HEK293 (cell line): ENCODE measurements at regions not wholly inside any gene's neighbourhood (a gene's known extent, or its start where the extent isn't known, plus 50 kb on each side); places are given as distances from the start of the nearest gene placed in this dataset.
A peak's percentile ranks its signal among the peaks of the same experiment; 100 is the strongest.

Experiments
- CTCF ChIA-PET: fragments of 350-600 bp; formaldehyde crosslinking; extraction: SDS; loops from one replicate; lab custom pipeline; 2021; ENCODE audit warnings: antibody characterized with exemption; lab: Yijun Ruan, JAX
- POLR2A ChIA-PET: fragments of 300-600 bp; formaldehyde crosslinking; extraction: SDS; loops from one replicate; lab custom pipeline; 2020; ENCODE audit warnings: antibody characterized with exemption, inconsistent platforms; lab: Yijun Ruan, JAX
- H3K27ac ChIP-seq: fragments of 200-500 bp; sonication (Bioruptor generic); 2 replicates; pipeline ENCODE4 v1.5.1; 2014; ENCODE audit warnings: low read depth, low read length, control low read depth, inconsistent platforms; ENCODE audit errors: extremely low read depth
- H3K36me3 ChIP-seq, 2 experiments: fragments of 200-500 bp in 1 of 2; sonication (Bioruptor generic) in 1 of 2; 1 replicate in 1 of 2; 2 replicates in 1 of 2; pipeline ENCODE4 v1.5.1; 2014 to 2017; ENCODE audit warnings: inconsistent platforms in 2 of 2, low read length in 2 of 2; ENCODE audit not compliant: control insufficient read depth in 2 of 2, insufficient read depth in 1 of 2
- H3K4me1 ChIP-seq: fragments of 200-500 bp; sonication (Bioruptor generic); 2 replicates; pipeline ENCODE4 v1.5.1; 2014; ENCODE audit warnings: mild to moderate bottlenecking, low read length, inconsistent platforms; ENCODE audit not compliant: control insufficient read depth, insufficient read depth
- H3K4me3 ChIP-seq: 2 replicates; pipeline ENCODE4 v1.5.1; 2011; ENCODE audit warnings: low read depth, mild to moderate bottlenecking, control low read depth, low read length, moderate library complexity
- H3K9me3 ChIP-seq: fragments of 200-500 bp; sonication (Bioruptor generic); 2 replicates; pipeline ENCODE4 v1.5.1; 2014; ENCODE audit warnings: low read depth, low read length, inconsistent platforms; ENCODE audit not compliant: control insufficient read depth, insufficient read depth
- EGR2 ChIP-seq: fragments of 450-650 bp; formaldehyde crosslinking; IDR thresholded peaks from 2 replicates; pipeline ENCODE4 v1.5.1; 2016; ENCODE audit warnings: low read depth, missing biosample characterization, missing genetic modification characterization
- KLF1 ChIP-seq: fragments of 450-650 bp; formaldehyde crosslinking; IDR thresholded peaks from 2 replicates; pipeline ENCODE4 v1.5.1; 2016; ENCODE audit warnings: missing biosample characterization, missing genetic modification characterization
- SETDB1 ChIP-seq: IDR thresholded peaks from one replicate; pipeline ENCODE4 v1.6.1; 2017; ENCODE audit warnings: mild to moderate bottlenecking, low read length, moderate library complexity, mixed read lengths; ENCODE audit not compliant: insufficient read length
- SP7 ChIP-seq: fragments of 450-650 bp; formaldehyde crosslinking; IDR thresholded peaks from 2 replicates; pipeline ENCODE4 v1.5.1; 2016; ENCODE audit warnings: missing biosample characterization, missing genetic modification characterization
- ZBTB20 ChIP-seq: fragments of 450-650 bp; formaldehyde crosslinking; IDR thresholded peaks from 2 replicates; pipeline ENCODE4 v1.5.1; 2016; ENCODE audit warnings: missing biosample characterization, missing genetic modification characterization
- ZBTB8A ChIP-seq: fragments of 450-650 bp; formaldehyde crosslinking; IDR thresholded peaks from 2 replicates; pipeline ENCODE4 v1.5.1; 2016; ENCODE audit warnings: missing biosample characterization, missing genetic modification characterization
- ZNF140 ChIP-seq: fragments of 450-650 bp; formaldehyde crosslinking; IDR thresholded peaks from 2 replicates; pipeline ENCODE4 v1.5.1; 2016; ENCODE audit warnings: missing biosample characterization, missing genetic modification characterization
- ZNF184 ChIP-seq: fragments of 450-650 bp; IDR thresholded peaks from 2 replicates; pipeline ENCODE4 v1.5.1; 2018; ENCODE audit warnings: missing biosample characterization, mild to moderate bottlenecking, missing genetic modification characterization
- ZNF202 ChIP-seq: fragments of 450-650 bp; formaldehyde crosslinking; IDR thresholded peaks from 2 replicates; pipeline ENCODE4 v1.5.1; 2016; ENCODE audit warnings: missing biosample characterization, missing genetic modification characterization, borderline replicate concordance
- ZNF266 ChIP-seq: fragments of 450-650 bp; formaldehyde crosslinking; IDR thresholded peaks from 2 replicates; pipeline ENCODE4 v1.5.1; 2016; ENCODE audit warnings: missing biosample characterization, missing genetic modification characterization, low read depth
- ZNF341 ChIP-seq: fragments of 450-650 bp; formaldehyde crosslinking; IDR thresholded peaks from 2 replicates; pipeline ENCODE4; 2016; ENCODE audit warnings: low read depth, missing biosample characterization, missing genetic modification characterization
- ZNF521 ChIP-seq: fragments of 450-650 bp; formaldehyde crosslinking; IDR thresholded peaks from 2 replicates; pipeline ENCODE4 v1.5.1; 2017; ENCODE audit warnings: missing biosample characterization, mild to moderate bottlenecking, missing genetic modification characterization
- ZNF555 ChIP-seq: fragments of 450-650 bp; formaldehyde crosslinking; conservative IDR thresholded peaks from 2 replicates; pipeline ENCODE4 v1.5.1; 2017; ENCODE audit warnings: missing biosample characterization, mild to moderate bottlenecking, missing genetic modification characterization, inconsistent platforms
- ZNF629 ChIP-seq: fragments of 450-650 bp; formaldehyde crosslinking; IDR thresholded peaks from 2 replicates; pipeline ENCODE4 v1.5.1; 2017; ENCODE audit warnings: missing biosample characterization, missing genetic modification characterization
- ZNF670 ChIP-seq: fragments of 450-650 bp; formaldehyde crosslinking; IDR thresholded peaks from 2 replicates; pipeline ENCODE4 v1.5.1; 2016; ENCODE audit warnings: missing biosample characterization, missing genetic modification characterization, low read depth
- ZNF677 ChIP-seq: fragments of 450-650 bp; IDR thresholded peaks from 2 replicates; pipeline ENCODE4 v1.5.0; 2018; ENCODE audit warnings: missing biosample characterization, mild to moderate bottlenecking, missing genetic modification characterization, moderate library complexity
- ZNF747 ChIP-seq: fragments of 450-650 bp; formaldehyde crosslinking; IDR thresholded peaks from 2 replicates; pipeline ENCODE4 v1.5.1; 2016; ENCODE audit warnings: missing biosample characterization, missing genetic modification characterization
- ZNF830 ChIP-seq: fragments of 450-650 bp; IDR thresholded peaks from 2 replicates; pipeline ENCODE4 v1.5.0; 2018; ENCODE audit warnings: missing biosample characterization, missing genetic modification characterization, low read depth, mild to moderate bottlenecking, moderate library complexity
- ZNF843 ChIP-seq: fragments of 450-650 bp; formaldehyde crosslinking; IDR thresholded peaks from 2 replicates; pipeline ENCODE4 v1.5.1; 2016; ENCODE audit warnings: missing biosample characterization, missing genetic modification characterization
- TF ChIP-seq, protein P1 (sequence below): fragments of 450-650 bp; formaldehyde crosslinking; optimal IDR thresholded peaks from 2 replicates; pipeline ENCODE3; 2016; ENCODE audit warnings: missing biosample characterization, mild to moderate bottlenecking, missing genetic modification characterization
- TF ChIP-seq, protein P2 (sequence below): fragments of 450-650 bp; formaldehyde crosslinking; IDR thresholded peaks from 2 replicates; pipeline ENCODE4 v1.5.1; 2017; ENCODE audit warnings: missing biosample characterization, mild to moderate bottlenecking, missing genetic modification characterization, moderate library complexity

DNA sequence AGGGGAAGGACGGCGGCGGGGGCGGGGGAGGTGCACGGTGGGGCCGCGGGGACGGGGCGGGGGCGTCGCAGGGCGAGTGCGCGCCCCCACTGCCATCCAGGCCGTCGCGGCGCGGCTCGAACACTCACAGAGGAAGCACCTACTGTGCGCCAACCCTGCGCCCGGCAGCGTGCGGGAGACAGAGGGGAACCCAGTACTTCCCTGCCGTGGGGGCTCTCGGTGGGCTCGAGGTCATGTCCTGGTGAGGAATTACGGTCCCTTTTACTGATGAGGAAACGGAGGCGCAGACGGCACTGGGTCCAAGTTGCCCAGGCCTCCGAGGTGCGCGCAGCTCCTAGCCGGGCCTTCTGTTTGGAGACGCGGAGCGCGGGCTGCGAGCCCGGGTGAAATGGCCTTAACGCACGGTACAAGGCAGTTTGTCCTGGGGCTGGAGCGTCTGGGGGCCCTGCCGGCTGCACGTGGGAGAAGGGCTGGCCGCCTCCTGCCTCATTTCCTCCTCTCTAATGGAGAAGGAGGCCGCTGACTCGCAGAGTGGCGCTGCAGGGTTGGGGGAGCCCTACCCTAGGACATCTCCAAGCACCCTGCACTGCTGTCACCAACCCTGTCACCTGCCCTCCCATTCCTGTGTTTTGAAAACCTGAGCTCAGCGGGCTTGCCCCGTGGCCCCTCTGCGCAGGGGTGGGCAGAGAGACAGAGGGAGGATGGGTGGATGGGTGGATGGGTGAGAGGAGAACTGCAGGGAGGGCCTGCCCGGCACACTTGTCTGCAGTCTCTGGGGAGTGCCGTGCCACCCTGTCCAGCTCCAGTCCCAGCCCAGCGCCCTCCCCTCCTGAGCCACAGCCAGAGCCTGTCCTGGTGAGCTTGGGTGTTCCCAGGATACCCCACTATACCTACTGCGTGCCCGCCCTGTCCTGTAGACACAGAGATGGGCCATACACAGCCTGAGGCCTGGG lies 106.0 kb downstream of the ADRA2C start:
- Histone ChIP-seq H3K36me3 (no peaks in the 10 kb centered on the region), H3K9me3 (no peaks in the 10 kb centered on the region)
- CTCF ChIA-PET: interaction anchor here (1.0 kb wide), 1 partner anchor 8 kb away, joined by 4 read pairs; no protein-coding TSS in a partner anchor
- no peak for TF ChIP-seq ZNF843 (tag by site-specific recombination)
- TF ChIP-seq, protein P1, sequence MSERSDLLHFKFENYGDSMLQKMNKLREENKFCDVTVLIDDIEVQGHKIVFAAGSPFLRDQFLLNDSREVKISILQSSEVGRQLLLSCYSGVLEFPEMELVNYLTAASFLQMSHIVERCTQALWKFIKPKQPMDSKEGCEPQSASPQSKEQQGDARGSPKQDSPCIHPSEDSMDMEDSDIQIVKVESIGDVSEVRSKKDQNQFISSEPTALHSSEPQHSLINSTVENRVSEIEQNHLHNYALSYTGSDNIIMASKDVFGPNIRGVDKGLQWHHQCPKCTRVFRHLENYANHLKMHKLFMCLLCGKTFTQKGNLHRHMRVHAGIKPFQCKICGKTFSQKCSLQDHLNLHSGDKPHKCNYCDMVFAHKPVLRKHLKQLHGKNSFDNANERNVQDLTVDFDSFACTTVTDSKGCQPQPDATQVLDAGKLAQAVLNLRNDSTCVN: peak; percentile 25
- TF ChIP-seq ZBTB20: peak; percentile 34; the same call in 1 of the 2 replicates
- TF ChIP-seq, all 188 proteins: peak for 2
- Histone ChIP-seq H3K27ac (no peak overlapping the region), H3K4me3 (no peak overlapping the region), H3K4me1 (no peaks in the 10 kb centered on the region)
- POLR2A ChIA-PET: no interaction called here

DNA sequence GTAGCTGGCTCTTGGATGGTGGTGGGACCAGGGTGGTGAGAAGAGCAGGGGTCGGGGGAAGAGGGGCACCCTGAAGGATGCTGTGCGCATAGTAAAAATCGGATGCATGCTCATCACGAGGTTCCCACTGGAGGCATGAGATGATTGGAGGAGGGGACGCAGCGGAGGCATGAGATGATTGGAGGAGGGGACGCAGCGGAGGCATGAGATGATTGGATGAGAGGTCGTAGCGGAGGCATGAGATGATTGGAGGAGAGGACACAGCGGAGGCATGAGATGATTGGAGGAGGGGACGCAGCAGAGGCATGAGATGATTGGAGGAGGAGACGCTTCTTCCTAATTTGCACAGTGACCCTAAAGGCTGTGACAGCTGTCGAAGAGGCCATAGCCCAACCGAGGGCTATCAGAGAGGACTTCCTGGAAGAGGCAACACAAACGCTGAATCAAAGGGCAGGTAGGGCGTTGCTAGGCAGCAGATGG lies 106.7 kb downstream of the ADRA2C start:
- no peak overlapping the region for H3K4me3 ChIP-seq

DNA sequence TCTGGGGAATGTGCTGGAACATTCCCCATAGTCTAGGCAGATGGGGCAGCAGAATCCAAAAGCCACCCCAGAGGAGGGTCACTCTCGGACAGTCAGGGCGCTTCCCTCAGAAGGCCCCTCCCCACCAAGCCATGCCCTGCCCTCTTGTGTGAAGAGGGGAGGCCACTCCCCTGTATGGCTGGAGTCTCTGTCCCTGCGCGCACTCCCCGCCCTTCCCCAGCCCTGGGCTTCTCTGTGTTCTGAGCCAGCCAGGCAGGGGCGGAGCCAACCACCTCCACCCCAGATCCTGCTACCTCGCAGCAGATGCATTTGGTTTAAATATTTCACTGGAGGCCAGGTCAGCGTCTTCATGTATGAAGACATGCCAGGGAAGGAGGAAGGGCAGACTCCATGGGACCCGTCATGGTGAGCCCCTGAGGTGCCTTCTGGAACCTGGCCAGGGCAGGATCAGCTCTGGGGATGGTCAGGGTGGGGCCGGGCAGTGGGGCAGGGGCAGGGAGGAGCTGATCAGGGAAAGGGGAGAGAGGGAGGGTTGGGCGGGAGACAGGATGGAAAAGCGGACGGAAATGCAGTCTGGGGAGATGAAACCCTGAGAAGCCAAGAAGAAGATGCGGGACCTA lies 107.3 kb downstream of the ADRA2C start:
- Histone ChIP-seq H3K4me1 (no peaks in the 10 kb centered on the region), H3K9me3 (no peaks in the 10 kb centered on the region), H3K4me3 (no peak overlapping the region), H3K27ac (no peak overlapping the region)
- POLR2A ChIA-PET: interaction anchor here (0.7 kb wide), 1 partner anchor 94 kb away, joined by 5 read pairs; no protein-coding TSS in a partner anchor
- TF ChIP-seq KLF1 (tag by site-specific recombination) (peak; percentile 82), SETDB1 (no peak), ZNF140 (no peak)
- TF ChIP-seq, all 188 proteins: peak for 1
- H3K36me3 ChIP-seq: no peaks in the 10 kb centered on the region
- CTCF ChIA-PET: no interaction called here

More for the DNA sequence above, 106.7 kb downstream of the ADRA2C start:
- Histone ChIP-seq H3K9me3 (no peaks in the 10 kb centered on the region), H3K4me1 (no peaks in the 10 kb centered on the region), H3K36me3 (no peaks in the 10 kb centered on the region), H3K27ac (no peak overlapping the region)
- POLR2A ChIA-PET: no interaction called here
- TF ChIP-seq ZNF341: peak; percentile 10; the same call in 1 of the 2 replicates
- no peak for TF ChIP-seq ZNF521 (tag by site-specific recombination)
- TF ChIP-seq, all 188 proteins: peak for 1
- CTCF ChIA-PET: interaction anchor here (1.0 kb wide), 1 partner anchor 8 kb away, joined by 4 read pairs; no protein-coding TSS in a partner anchor

DNA sequence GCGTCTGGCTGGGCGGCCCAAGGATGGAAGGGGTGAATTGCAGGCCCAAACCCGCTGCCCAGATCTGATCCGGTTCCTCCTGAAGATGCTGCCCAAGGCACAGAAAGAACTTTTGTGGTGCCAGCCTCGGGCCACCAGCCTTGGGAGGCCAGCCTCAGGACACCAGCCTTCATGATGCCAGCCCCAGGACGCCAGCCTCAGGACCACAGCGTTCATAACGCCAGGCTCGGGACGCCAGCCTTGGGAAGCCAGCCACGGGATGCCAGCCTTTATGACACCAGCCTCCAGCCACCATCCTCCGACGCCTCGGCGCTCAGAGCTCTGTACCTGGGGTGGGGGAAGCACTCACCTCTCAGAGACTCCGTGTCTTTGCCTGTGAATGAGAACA lies 107.8 kb downstream of the ADRA2C start:
- Histone ChIP-seq H3K27ac (no peak overlapping the region), H3K36me3 (no peaks in the 10 kb centered on the region), H3K4me1 (no peaks in the 10 kb centered on the region), H3K4me3 (no peak overlapping the region), H3K9me3 (no peaks in the 10 kb centered on the region)
- ChIA-PET POLR2A (interaction anchor here (0.7 kb wide), 1 partner anchor 95 kb away, joined by 5 read pairs; no protein-coding TSS in a partner anchor), CTCF (no interaction called here)
- TF ChIP-seq ZNF629 (no peak), SP7 (no peak), ZNF555 (tag by site-specific recombination) (no peak), ZNF202 (no peak), ZNF184 (tag by site-specific recombination) (no peak), ZNF677 (tag by site-specific recombination) (no peak), ZNF747 (tag by site-specific recombination) (no peak), ZNF266 (tag by site-specific recombination) (no peak), EGR2 (tag by site-specific recombination) (no peak), ZBTB8A (no peak), ZNF830 (tag by site-specific recombination) (no peak), ZNF670 (tag by site-specific recombination) (no peak)
- TF ChIP-seq, protein P2, sequence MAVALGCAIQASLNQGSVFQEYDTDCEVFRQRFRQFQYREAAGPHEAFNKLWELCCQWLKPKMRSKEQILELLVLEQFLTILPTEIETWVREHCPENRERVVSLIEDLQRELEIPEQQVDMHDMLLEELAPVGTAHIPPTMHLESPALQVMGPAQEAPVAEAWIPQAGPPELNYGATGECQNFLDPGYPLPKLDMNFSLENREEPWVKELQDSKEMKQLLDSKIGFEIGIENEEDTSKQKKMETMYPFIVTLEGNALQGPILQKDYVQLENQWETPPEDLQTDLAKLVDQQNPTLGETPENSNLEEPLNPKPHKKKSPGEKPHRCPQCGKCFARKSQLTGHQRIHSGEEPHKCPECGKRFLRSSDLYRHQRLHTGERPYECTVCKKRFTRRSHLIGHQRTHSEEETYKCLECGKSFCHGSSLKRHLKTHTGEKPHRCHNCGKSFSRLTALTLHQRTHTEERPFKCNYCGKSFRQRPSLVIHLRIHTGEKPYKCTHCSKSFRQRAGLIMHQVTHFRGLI (tag by site-specific recombination): no peak
